Neuronal stem cell (in vitro differentiated cells): ENCODE measurements at regions not wholly inside any gene's neighbourhood (a gene's known extent, or its start where the extent isn't known, plus 50 kb on each side); places are given as distances from the start of the nearest gene placed in this dataset.

Source experiments
- DNase-seq: peaks from one replicate; pipeline ENCODE4 v3.0.0-alpha.2; 2013; ENCODE audit warnings: low spot score
- H2AFZ ChIP-seq: one replicate; pipeline ENCODE4 v1.6.1; 2013; ENCODE audit warnings: mild to moderate bottlenecking, low read length, inconsistent platforms
- H2AK5ac ChIP-seq: 2 replicates; pipeline ENCODE4 v1.6.1; 2013; ENCODE audit warnings: low read depth, mild to moderate bottlenecking, inconsistent platforms, low read length, moderate library complexity, mixed read lengths
- H2BK120ac ChIP-seq: 2 replicates; pipeline ENCODE4 v1.6.1; 2013; ENCODE audit warnings: low read depth, mild to moderate bottlenecking, inconsistent platforms, low read length, moderate library complexity, mixed read lengths
- H2BK12ac ChIP-seq: one replicate; pipeline ENCODE4 v1.6.1; 2013; ENCODE audit warnings: low read length, inconsistent platforms
- H2BK15ac ChIP-seq: 2 replicates; pipeline ENCODE4 v1.6.1; 2013; ENCODE audit warnings: mild to moderate bottlenecking, low read length, inconsistent platforms, mixed read lengths
- H2BK5ac ChIP-seq: one replicate; pipeline ENCODE4 v1.6.1; 2013; ENCODE audit warnings: inconsistent platforms, mild to moderate bottlenecking, low read length, moderate library complexity
- H3K14ac ChIP-seq: one replicate; pipeline ENCODE4 v1.6.1; 2013; ENCODE audit warnings: low read length, inconsistent platforms
- H3K18ac ChIP-seq: 2 replicates; pipeline ENCODE4 v1.6.1; 2013; ENCODE audit warnings: low read length, inconsistent platforms
- H3K23ac ChIP-seq: 2 replicates; pipeline ENCODE4 v1.6.1; 2013; ENCODE audit warnings: low read depth, mild to moderate bottlenecking, mixed read lengths, low read length, inconsistent platforms; ENCODE audit not compliant: poor library complexity
- H3K27ac ChIP-seq: replicated peaks from 3 replicates; pipeline ENCODE4 v1.5.1; 2013; ENCODE audit warnings: low read length, inconsistent platforms
- H3K27me3 ChIP-seq, 3 experiments: 2 replicates each; pipeline ENCODE4 v1.6.1; 2013; ENCODE audit warnings: low read length in 3 of 3, mild to moderate bottlenecking in 2 of 3, inconsistent platforms in 1 of 3, low read depth in 1 of 3, mixed read lengths in 1 of 3, moderate library complexity in 1 of 3; ENCODE audit not compliant: control insufficient read depth in 3 of 3, insufficient read depth in 3 of 3
- H3K36me3 ChIP-seq, 2 donors: replicated peaks in 1 of 2; 2 replicates each; pipeline ENCODE4 v1.6.1; 2013; ENCODE audit warnings: low read length in 2 of 2; ENCODE audit not compliant: control insufficient read depth in 2 of 2, insufficient read depth in 2 of 2
- H3K4ac ChIP-seq: 2 replicates; pipeline ENCODE4 v1.6.1; 2013; ENCODE audit warnings: inconsistent platforms, mild to moderate bottlenecking, low read length, moderate library complexity
- H3K4me1 ChIP-seq, 2 donors: 1 replicate in 1 of 2; 2 replicates in 1 of 2; pipeline ENCODE4 v1.6.1; 2013; ENCODE audit warnings: low read length in 2 of 2, low read depth in 1 of 2; ENCODE audit not compliant: control insufficient read depth in 2 of 2, insufficient read depth in 1 of 2
- H3K4me2 ChIP-seq: one replicate; pipeline ENCODE4 v1.6.1; 2013; ENCODE audit warnings: mild to moderate bottlenecking, low read length, inconsistent platforms; ENCODE audit not compliant: insufficient read depth, poor library complexity, severe bottlenecking
- H3K4me3 ChIP-seq, 2 donors: 2 replicates each; pipeline ENCODE4 v1.5.1; 2013; ENCODE audit warnings: low read length in 2 of 2, mild to moderate bottlenecking in 2 of 2, inconsistent platforms in 1 of 2, moderate library complexity in 1 of 2
- H3K79me1 ChIP-seq: one replicate; pipeline ENCODE4 v1.6.1; 2013; ENCODE audit warnings: low read depth, mild to moderate bottlenecking, inconsistent platforms, low read length, moderate library complexity
- H3K9ac ChIP-seq: one replicate; pipeline ENCODE4 v1.6.1; 2013; ENCODE audit warnings: mild to moderate bottlenecking, low read depth, low read length, inconsistent platforms; ENCODE audit not compliant: poor library complexity
- H3K9me3 ChIP-seq, 2 donors: replicated peaks in 1 of 2; 2 replicates each; pipeline versions ENCODE3 to v1.6.1; 2013; ENCODE audit warnings: low read length in 2 of 2, mild to moderate bottlenecking in 2 of 2, inconsistent platforms in 1 of 2, low read depth in 1 of 2, mixed read lengths in 1 of 2, moderate library complexity in 1 of 2; ENCODE audit not compliant: control insufficient read depth in 2 of 2, insufficient read depth in 1 of 2
- H4K8ac ChIP-seq: one replicate; pipeline ENCODE4 v1.6.1; 2013; ENCODE audit warnings: low read depth, mild to moderate bottlenecking, inconsistent platforms, low read length, moderate library complexity
- H4K91ac ChIP-seq: one replicate; pipeline ENCODE4 v1.6.1; 2013; ENCODE audit warnings: low read length, low read depth, mild to moderate bottlenecking, inconsistent platforms; ENCODE audit not compliant: poor library complexity
- WGBS, 2 donors: extraction: QIAGEN DNeasy Blood & Tissue Kit; methylation state at CpG; one replicate each; pipeline ENCODE4 v1.1.7; 2013; ENCODE audit warnings: missing lambda C conversion rate in 2 of 2, mixed read lengths in 1 of 2; ENCODE audit not compliant: insufficient read length in 2 of 2, insufficient replicate concordance in 1 of 2; ENCODE audit errors: extremely low coverage in 2 of 2; 5-methylcytosine and 5-hydroxymethylcytosine counted together

DNA sequence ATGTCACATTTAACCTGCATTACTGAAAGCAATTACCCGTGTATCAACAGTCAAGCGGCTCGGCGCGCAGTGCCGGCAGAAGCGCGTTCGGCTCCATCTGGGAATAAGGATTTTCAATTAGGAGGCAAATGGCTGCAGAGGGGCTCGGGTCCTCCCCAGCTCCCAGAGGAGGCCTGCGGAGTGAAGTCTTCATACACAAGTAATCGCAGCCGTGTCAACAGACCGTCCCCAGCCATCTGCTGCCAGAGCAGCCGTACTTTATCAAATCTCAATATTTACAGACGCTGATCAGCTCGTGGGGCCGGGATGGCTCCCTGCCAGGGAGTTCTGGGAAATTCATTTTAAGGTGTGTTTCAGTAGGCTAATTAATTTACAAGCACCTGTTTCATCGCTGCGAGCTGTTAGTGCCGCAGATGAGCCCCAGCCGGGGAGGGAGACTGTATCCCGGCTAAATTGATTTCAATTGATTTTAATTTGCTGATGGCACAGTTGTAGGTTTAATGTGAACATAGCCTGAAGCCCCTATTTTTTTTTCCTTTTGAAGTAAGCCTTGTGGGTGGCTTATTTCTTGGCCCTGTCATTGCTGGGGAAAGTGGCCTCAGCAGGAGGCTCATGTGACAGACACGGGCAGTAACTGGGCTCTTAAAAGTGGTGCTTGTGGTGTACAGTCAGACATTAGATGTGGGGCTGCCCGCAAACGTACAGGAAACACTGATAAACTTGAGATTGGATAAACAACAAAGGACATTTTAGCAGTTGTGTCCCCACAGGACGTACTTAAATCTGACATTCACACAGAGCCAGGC, 252.7 kb downstream of the TEX29 start:
- no peaks in the 10 kb centered on the region for H3K4me1 ChIP-seq
- H3K14ac ChIP-seq: no peak overlapping the region
- H3K79me1 ChIP-seq: no peaks in the 10 kb centered on the region
- no peak overlapping the region for H3K9ac ChIP-seq
- no peak overlapping the region for H2BK5ac ChIP-seq
- H4K91ac ChIP-seq: no peak overlapping the region
- H2BK15ac ChIP-seq: no peak overlapping the region
- no peak overlapping the region for H3K4me3 ChIP-seq
- no peak for DNase-seq
- no peak overlapping the region for H3K27ac ChIP-seq
- H3K9me3 ChIP-seq: peaks cover 7 to 11% of the 10 kb centered on the region in 2 donors
- no peak overlapping the region for H4K8ac ChIP-seq
- peaks cover 0 to 4% (median 0%) of the 10 kb centered on the region in 3 experiments for H3K27me3 ChIP-seq
- no peak overlapping the region for H3K23ac ChIP-seq
- H3K4me2 ChIP-seq: no peak overlapping the region
- no peak overlapping the region for H3K18ac ChIP-seq
- H2AK5ac ChIP-seq: no peak overlapping the region
- no peak overlapping the region for H3K4ac ChIP-seq
- no peak overlapping the region for H2AFZ ChIP-seq
- H2BK120ac ChIP-seq: no peak overlapping the region
- no peaks in the 10 kb centered on the region for H3K36me3 ChIP-seq
- H2BK12ac ChIP-seq: no peak overlapping the region
- WGBS, 2 donors: no CpG with 5 or more reads among the region's 27 CpGs

- Histone ChIP-seq H3K4me2 (no peak overlapping the region), H3K27ac (no peak overlapping the region), H2AFZ (no peak overlapping the region), H3K4ac (no peak overlapping the region), H3K23ac (no peak overlapping the region), H2BK120ac (no peak overlapping the region), H3K9ac (no peak overlapping the region), H3K9me3 (peaks cover 7 to 9% of the 10 kb centered on the region in 2 donors), H3K27me3 (peaks cover 0 to 4% (median 0%) of the 10 kb centered on the region in 3 experiments), H3K4me1 (no peaks in the 10 kb centered on the region), H3K18ac (no peak overlapping the region), H2BK5ac (no peak overlapping the region), H2BK15ac (no peak overlapping the region), H3K79me1 (no peaks in the 10 kb centered on the region), H3K4me3 (no peak overlapping the region), H4K91ac (no peak overlapping the region), H2BK12ac (no peak overlapping the region), H4K8ac (no peak overlapping the region), H3K36me3 (no peaks in the 10 kb centered on the region), H2AK5ac (no peak overlapping the region), H3K14ac (no peak overlapping the region)
- no peak for DNase-seq
- no CpG with 5 or more reads among the region's 7 CpGs for WGBS, 2 donors
Observed at GRCh38 chr13:111573801-111574200, 253.4 kb downstream of the TEX29 start.

DNA sequence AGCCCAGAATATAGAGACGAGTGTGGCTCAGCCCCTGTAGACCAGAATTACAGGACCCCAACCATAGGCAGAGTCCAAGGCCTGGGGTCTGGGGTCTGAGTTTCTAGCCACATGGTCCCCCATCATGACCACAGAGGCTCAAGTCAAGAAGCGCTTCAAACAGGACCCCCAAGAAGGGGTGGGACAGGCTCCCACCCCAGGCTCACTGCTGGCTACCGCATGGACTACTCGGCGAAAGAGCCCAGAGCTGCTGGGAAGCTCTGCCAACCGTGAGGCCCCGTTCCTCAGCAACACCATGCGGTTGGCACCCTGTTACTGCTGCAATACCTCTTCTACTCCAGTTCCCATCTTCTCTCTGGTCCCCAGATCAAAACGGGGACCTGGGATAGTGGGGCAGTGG, 254.8 kb downstream of the TEX29 start:
- DNase-seq: no peak
- Histone ChIP-seq H3K9me3 (peaks cover 9 to 13% of the 10 kb centered on the region in 2 donors), H3K79me1 (no peaks in the 10 kb centered on the region), H2AFZ (no peak overlapping the region), H4K8ac (no peak overlapping the region), H2BK5ac (no peak overlapping the region), H2BK120ac (no peak overlapping the region), H3K18ac (no peak overlapping the region), H3K4me3 (no peak overlapping the region), H3K4me1 (no peaks in the 10 kb centered on the region), H3K4me2 (no peak overlapping the region), H3K27ac (no peak overlapping the region), H4K91ac (no peak overlapping the region), H2BK15ac (no peak overlapping the region), H3K4ac (no peak overlapping the region), H3K14ac (no peak overlapping the region), H2BK12ac (no peak overlapping the region), H3K27me3 (peaks cover 0 to 4% (median 0%) of the 10 kb centered on the region in 3 experiments), H3K36me3 (no peaks in the 10 kb centered on the region), H2AK5ac (no peak overlapping the region), H3K23ac (no peak overlapping the region), H3K9ac (no peak overlapping the region)
- no CpG with 5 or more reads among the region's 9 CpGs for WGBS, 2 donors

DNA sequence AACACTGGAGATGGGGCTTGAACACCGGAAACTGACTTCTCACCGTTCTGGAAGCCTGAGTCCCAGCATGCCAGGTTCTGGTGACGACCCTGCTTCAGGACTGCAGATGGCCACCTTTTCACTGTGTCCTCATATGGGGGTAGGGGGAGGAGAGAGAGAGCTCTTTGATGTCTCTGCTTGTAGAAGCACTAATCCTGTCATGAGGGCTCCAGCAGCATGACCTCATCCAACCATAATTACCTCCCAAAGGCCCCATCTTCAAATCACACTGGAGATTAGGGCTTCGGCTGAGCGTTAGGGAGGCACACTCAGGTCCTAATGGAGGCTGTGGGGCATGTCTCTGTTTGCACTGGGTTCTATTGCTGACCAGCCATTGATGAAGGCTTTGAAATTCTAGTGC, 255.3 kb downstream of the TEX29 start:
- H3K27me3 ChIP-seq: peaks cover 0 to 4% (median 0%) of the 10 kb centered on the region in 3 experiments
- no peak overlapping the region for H2AK5ac ChIP-seq

More for the DNA sequence above, 255.3 kb downstream of the TEX29 start:
- H3K14ac ChIP-seq: no peak overlapping the region
- no peak overlapping the region for H2BK5ac ChIP-seq
- H3K23ac ChIP-seq: no peak overlapping the region
- no peak overlapping the region for H2BK12ac ChIP-seq
- no peak for DNase-seq
- no peak overlapping the region for H3K4ac ChIP-seq
- WGBS, 2 donors: no CpG with 5 or more reads among the region's 5 CpGs
- no peaks in the 10 kb centered on the region for H3K36me3 ChIP-seq
- no peaks in the 10 kb centered on the region for H3K79me1 ChIP-seq
- H4K8ac ChIP-seq: no peak overlapping the region
- peaks cover 9 to 16% of the 10 kb centered on the region in 2 donors for H3K9me3 ChIP-seq
- no peak overlapping the region for H3K27ac ChIP-seq
- no peaks in the 10 kb centered on the region for H3K4me1 ChIP-seq
- H4K91ac ChIP-seq: no peak overlapping the region
- H2BK15ac ChIP-seq: no peak overlapping the region
- H2BK120ac ChIP-seq: no peak overlapping the region
- H3K18ac ChIP-seq: no peak overlapping the region
- no peak overlapping the region for H3K4me2 ChIP-seq
- no peak overlapping the region for H3K4me3 ChIP-seq
- H3K9ac ChIP-seq: no peak overlapping the region
- no peak overlapping the region for H2AFZ ChIP-seq
